ENCODE measurements at regions not wholly inside any gene's neighbourhood (a gene's known extent, or its start where the extent isn't known, plus 50 kb on each side); places are given as distances from the start of the nearest gene placed in this dataset.

DNA sequence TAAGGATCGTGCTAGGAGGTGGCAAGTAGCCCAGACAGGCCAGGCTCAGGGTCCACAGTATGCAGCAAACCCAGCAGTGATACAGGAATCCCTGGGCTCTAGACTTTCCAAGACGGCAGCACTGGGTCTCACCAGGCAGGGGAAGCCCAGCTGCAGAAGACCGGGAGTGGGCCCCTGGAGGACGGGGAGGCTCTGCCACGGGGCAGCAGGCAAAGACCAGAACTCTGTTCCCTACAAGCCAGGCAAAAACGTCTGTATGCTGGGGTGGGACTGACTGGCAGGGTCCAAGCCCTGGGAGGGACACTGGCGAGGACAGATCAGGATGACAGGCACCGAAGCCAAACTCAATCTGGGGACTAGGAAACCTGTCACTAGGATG is 98.9 kb upstream of the SEC11C start:
- no peak overlapping the region for H3K9ac ChIP-seq (ENCODE audit: low read depth in 1 of 2, low read length in 2 of 2)
- no peak for TF ChIP-seq REST (IDR thresholded peaks at IDR 0.05)
- TF ChIP-seq ATF3 (IDR thresholded peaks at IDR 0.05), result no peak
- TF ChIP-seq HNF4A (conservative IDR thresholded peaks at IDR 0.05), result no peak
- TF ChIP-seq HNF4G (IDR thresholded peaks at IDR 0.05), result no peak
- no peak for TF ChIP-seq FOXA2 (IDR thresholded peaks at IDR 0.05)
- no peak for TF ChIP-seq GABPA (IDR thresholded peaks at IDR 0.05 in 1 of 2, conservative IDR thresholded peaks at IDR 0.05 in 1 of 2)
- no peak for TF ChIP-seq CTCF (IDR thresholded peaks at IDR 0.05; ENCODE audit: low read depth, low read length, missing input control)
- TF ChIP-seq SP1 (IDR thresholded peaks at IDR 0.05), result no peak
- no peak overlapping the region for H3K4me3 ChIP-seq (ENCODE audit: low read depth in 1 of 3, low read length in 3 of 3)
- 87% methylated on average over 8 of the region's 8 CpGs for WGBS
- no peak for DNase-seq (ENCODE audit: low spot score)
- H3K27me3 ChIP-seq (ENCODE audit: control insufficient read depth in 4 of 4, insufficient read depth in 4 of 4, low read length in 3 of 4), result no peaks in the 10 kb centered on the region
- H3K27ac ChIP-seq (ENCODE audit: low read depth in 1 of 2, low read length in 2 of 2), result no peak overlapping the region
- no peaks in the 10 kb centered on the region for H3K36me3 ChIP-seq (ENCODE audit: control insufficient read depth in 4 of 4, insufficient read depth in 3 of 4, low read depth in 1 of 4, low read length in 3 of 4)
- H3K9me3 ChIP-seq (ENCODE audit: control insufficient read depth in 4 of 4, low read length in 3 of 4), result no peaks in the 10 kb centered on the region
- peaks cover 0 to 2% (median 0%) of the 10 kb centered on the region in 4 donors for H3K4me1 ChIP-seq (ENCODE audit: control insufficient read depth in 4 of 4, insufficient read depth in 4 of 4, low read length in 3 of 4)

DNA sequence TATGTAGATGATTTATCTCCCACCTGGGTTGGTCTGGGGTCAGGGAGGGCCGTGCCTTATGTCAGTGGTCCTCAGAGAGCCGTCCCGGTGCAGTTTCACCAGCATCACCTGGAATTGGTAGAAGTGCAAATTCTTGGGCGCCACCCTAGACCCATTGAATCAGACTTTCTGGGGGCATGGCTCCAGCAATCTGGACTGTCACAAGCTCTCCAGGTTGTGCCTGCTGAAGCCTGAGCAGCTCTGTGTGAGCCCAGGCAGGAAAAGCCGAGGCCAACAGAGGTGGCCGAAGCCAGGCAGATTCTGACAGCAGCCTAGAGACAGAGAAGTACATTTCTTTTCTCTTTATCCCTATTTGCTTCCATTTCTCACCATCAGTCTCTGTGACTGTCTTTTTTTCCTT is 98.4 kb upstream of the SEC11C start:
- 86% methylated on average over 6 of the region's 6 CpGs for WGBS

More for the DNA sequence above, 98.4 kb upstream of the SEC11C start:
- Histone ChIP-seq H3K27me3 (ENCODE audit: control insufficient read depth in 4 of 4, insufficient read depth in 4 of 4, low read length in 3 of 4) (no peaks in the 10 kb centered on the region), H3K27ac (ENCODE audit: low read depth in 1 of 2, low read length in 2 of 2) (no peak overlapping the region), H3K36me3 (ENCODE audit: control insufficient read depth in 4 of 4, insufficient read depth in 3 of 4, low read depth in 1 of 4, low read length in 3 of 4) (no peaks in the 10 kb centered on the region), H3K4me3 (ENCODE audit: low read depth in 1 of 3, low read length in 3 of 3) (no peak overlapping the region), H3K9me3 (ENCODE audit: control insufficient read depth in 4 of 4, low read length in 3 of 4) (no peaks in the 10 kb centered on the region), H3K9ac (ENCODE audit: low read depth in 1 of 2, low read length in 2 of 2) (no peak overlapping the region), H3K4me1 (ENCODE audit: control insufficient read depth in 4 of 4, insufficient read depth in 4 of 4, low read length in 3 of 4) (peaks cover 0 to 2% (median 0%) of the 10 kb centered on the region in 4 donors)
- no peak for TF ChIP-seq TAF1 (conservative IDR thresholded peaks at IDR 0.05)
- no peak for TF ChIP-seq HNF4A (conservative IDR thresholded peaks at IDR 0.05)
- no peak for TF ChIP-seq HNF4G (IDR thresholded peaks at IDR 0.05)
- no peak for TF ChIP-seq REST (IDR thresholded peaks at IDR 0.05)
- no peak for TF ChIP-seq ATF3 (IDR thresholded peaks at IDR 0.05)
- no peak for TF ChIP-seq FOXA1 (IDR thresholded peaks at IDR 0.05)
- no peak for TF ChIP-seq RAD21 (IDR thresholded peaks at IDR 0.05)
- TF ChIP-seq EGR1 (IDR thresholded peaks at IDR 0.05; ENCODE audit: low read depth in 2 of 2), result no peak
- no peak for TF ChIP-seq RXRA (IDR thresholded peaks at IDR 0.05)
- no peak for TF ChIP-seq CTCF (IDR thresholded peaks at IDR 0.05; ENCODE audit: low read depth, low read length, missing input control)
- no peak for TF ChIP-seq MAX (IDR thresholded peaks at IDR 0.05)
- DNase-seq (ENCODE audit: low spot score), result no peak

Measured in liver (tissue), 8 donors.